ENCODE measurements at regions not wholly inside any gene's neighbourhood (a gene's known extent, or its start where the extent isn't known, plus 50 kb on each side); places are given as distances from the start of the nearest gene placed in this dataset.

GRCh38 chr2:52292801-52293200 lies 1260.9 kb upstream of the NRXN1 start:
- TF ChIP-seq, protein P1, sequence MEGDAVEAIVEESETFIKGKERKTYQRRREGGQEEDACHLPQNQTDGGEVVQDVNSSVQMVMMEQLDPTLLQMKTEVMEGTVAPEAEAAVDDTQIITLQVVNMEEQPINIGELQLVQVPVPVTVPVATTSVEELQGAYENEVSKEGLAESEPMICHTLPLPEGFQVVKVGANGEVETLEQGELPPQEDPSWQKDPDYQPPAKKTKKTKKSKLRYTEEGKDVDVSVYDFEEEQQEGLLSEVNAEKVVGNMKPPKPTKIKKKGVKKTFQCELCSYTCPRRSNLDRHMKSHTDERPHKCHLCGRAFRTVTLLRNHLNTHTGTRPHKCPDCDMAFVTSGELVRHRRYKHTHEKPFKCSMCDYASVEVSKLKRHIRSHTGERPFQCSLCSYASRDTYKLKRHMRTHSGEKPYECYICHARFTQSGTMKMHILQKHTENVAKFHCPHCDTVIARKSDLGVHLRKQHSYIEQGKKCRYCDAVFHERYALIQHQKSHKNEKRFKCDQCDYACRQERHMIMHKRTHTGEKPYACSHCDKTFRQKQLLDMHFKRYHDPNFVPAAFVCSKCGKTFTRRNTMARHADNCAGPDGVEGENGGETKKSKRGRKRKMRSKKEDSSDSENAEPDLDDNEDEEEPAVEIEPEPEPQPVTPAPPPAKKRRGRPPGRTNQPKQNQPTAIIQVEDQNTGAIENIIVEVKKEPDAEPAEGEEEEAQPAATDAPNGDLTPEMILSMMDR (IDR thresholded peaks at IDR 0.05) = no peak
- Mint-ChIP-seq H3K27ac (no peak overlapping the region), H3K4me3 (no peak overlapping the region), H3K9me3 (no peaks in the 10 kb centered on the region), H3K4me1 (ENCODE audit: low read depth) (0 out of 2 replicates have a peak, but pooled peaks cover 8% of the 10 kb centered on the region), H3K27me3 (ENCODE audit: insufficient read depth) (no peaks in the 10 kb centered on the region), H3K36me3 (ENCODE audit: low read depth) (no peaks in the 10 kb centered on the region)
- no peak for DNase-seq

DNA sequence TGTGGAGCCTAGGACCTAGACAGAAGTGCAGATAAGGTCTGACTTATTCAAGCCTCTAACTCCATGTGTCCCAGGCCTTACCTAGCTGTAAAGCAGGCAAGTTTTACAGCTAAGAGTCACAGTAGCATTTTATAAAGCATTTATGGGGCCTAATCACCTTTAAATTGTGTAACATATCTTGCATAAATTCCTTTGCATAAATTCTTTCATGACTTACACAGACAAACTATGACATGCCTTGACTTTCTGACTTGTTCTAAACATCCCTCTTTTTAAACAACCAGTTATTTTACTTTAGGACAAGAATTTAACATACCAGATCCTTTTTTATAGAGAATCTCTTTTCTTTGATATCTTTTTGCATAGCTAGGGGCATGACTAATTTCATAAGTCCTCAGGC lies 1257.8 kb upstream of the NRXN1 start:
- H3K27ac Mint-ChIP-seq = no peak overlapping the region
- H3K36me3 Mint-ChIP-seq (ENCODE audit: low read depth) = no peaks in the 10 kb centered on the region; the same call in 1 of the 2 replicates
- H3K4me1 Mint-ChIP-seq (ENCODE audit: low read depth) = 0 out of 2 replicates have a peak, but pooled peaks cover 8% of the 10 kb centered on the region
- H3K9me3 Mint-ChIP-seq = peaks cover 8% of the 10 kb centered on the region
- no peaks in the 10 kb centered on the region for H3K27me3 Mint-ChIP-seq (ENCODE audit: insufficient read depth)
- no peak overlapping the region for H3K4me3 Mint-ChIP-seq
- DNase-seq = no peak
- TF ChIP-seq, protein P1 (IDR thresholded peaks at IDR 0.05) = no peak

GRCh38 chr2:52288596-52288995 lies 1256.7 kb upstream of the NRXN1 start:
- Mint-ChIP-seq H3K4me1 (ENCODE audit: low read depth) (0 out of 2 replicates have a peak, but pooled peaks cover 8% of the 10 kb centered on the region), H3K36me3 (ENCODE audit: low read depth) (no peaks in the 10 kb centered on the region; the same call in 1 of the 2 replicates), H3K9me3 (peaks cover 14% of the 10 kb centered on the region), H3K27ac (no peak overlapping the region), H3K27me3 (ENCODE audit: insufficient read depth) (no peaks in the 10 kb centered on the region), H3K4me3 (no peak overlapping the region)
- TF ChIP-seq, protein P1 (IDR thresholded peaks at IDR 0.05) = no peak
- DNase-seq = no peak

DNA sequence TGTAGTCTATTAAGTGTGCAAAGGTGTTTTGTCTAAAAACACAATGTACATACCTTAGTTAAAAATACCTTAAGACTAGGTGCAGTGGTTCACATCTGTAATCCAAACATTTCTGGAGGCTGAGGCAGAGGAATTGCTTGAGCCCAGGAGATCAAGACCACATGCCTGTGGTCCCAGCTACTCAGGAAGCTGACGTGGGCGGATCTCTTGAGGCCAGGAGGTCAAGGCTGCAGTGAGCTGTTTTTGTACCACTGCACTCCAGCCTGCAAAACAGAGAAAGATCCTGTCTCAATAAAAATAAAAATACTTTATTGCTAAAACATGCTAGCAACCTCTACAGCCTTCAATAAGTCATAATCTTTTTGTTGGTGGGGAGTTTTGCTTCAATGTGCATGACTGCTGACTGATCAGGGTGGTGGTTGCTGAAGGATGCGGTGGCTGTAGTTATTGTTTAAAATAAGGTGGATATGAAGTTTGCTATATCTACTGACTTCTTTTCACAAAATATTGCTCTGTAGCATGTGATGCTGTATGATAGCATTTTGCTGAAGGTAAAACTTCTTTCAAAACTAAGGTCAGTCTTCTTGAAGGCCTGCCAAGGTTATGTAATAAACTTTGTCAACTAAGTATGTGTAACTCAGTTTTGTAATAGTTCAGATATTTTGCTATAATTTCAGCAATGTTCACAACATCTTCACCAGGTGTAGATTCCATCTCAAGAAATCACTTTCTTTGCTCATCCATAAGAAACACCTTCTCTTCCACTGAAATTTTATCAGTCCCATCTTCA lies 1238.0 kb upstream of the NRXN1 start:
- H3K27ac Mint-ChIP-seq = peak overlapping the region; percentile 3; the same call in 1 of the 2 replicates
- no peaks in the 10 kb centered on the region; the same call in 1 of the 2 replicates for H3K27me3 Mint-ChIP-seq (ENCODE audit: insufficient read depth)
- H3K36me3 Mint-ChIP-seq (ENCODE audit: low read depth) = peaks cover 7% of the 10 kb centered on the region; the same call in 1 of the 2 replicates
- H3K4me3 Mint-ChIP-seq = no peak overlapping the region
- H3K4me1 Mint-ChIP-seq (ENCODE audit: low read depth) = peaks cover 24% of the 10 kb centered on the region
- TF ChIP-seq, protein P1 (IDR thresholded peaks at IDR 0.05) = no peak
- peaks cover 23% of the 10 kb centered on the region for H3K9me3 Mint-ChIP-seq
- DNase-seq = peak; percentile 57

DNA sequence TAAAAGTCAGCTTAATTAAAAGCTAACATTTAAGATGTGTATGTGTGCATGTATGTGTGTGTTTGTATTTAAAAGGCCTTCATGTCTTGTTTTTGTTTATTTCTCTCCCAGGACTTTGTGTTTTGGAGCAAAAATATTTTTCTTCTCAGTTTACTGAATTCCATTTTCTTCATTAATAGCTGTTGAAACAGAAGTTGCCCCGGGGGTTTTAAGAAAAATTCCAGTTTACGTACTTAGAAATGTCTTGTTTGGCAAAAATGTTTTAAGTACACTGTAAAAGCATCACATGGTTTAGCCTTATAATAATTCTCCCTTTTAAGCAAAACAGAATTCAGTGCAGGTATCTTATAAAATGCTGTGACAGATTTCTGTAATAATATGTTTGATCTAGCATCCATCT lies 1233.0 kb upstream of the NRXN1 start:
- DNase-seq = no peak
- Mint-ChIP-seq H3K36me3 (ENCODE audit: low read depth) (no peaks in the 10 kb centered on the region), H3K4me3 (no peak overlapping the region), H3K9me3 (no peaks in the 10 kb centered on the region), H3K27ac (no peak overlapping the region), H3K4me1 (ENCODE audit: low read depth) (peaks cover 47% of the 10 kb centered on the region), H3K27me3 (ENCODE audit: insufficient read depth) (no peaks in the 10 kb centered on the region; the same call in 1 of the 2 replicates)
- TF ChIP-seq, protein P1 (IDR thresholded peaks at IDR 0.05) = no peak

Data from HFFc6 (cell line).